ENCODE measurements at regions not wholly inside any gene's neighbourhood (a gene's known extent, or its start where the extent isn't known, plus 50 kb on each side); places are given as distances from the start of the nearest gene placed in this dataset.

- TF ChIP-seq EGR1 (IDR thresholded peaks at IDR 0.05) (no peak), MAX (IDR thresholded peaks at IDR 0.05) (no peak), TCF12 (IDR thresholded peaks at IDR 0.05; ENCODE audit: low read depth) (no peak), YY1 (IDR thresholded peaks at IDR 0.05; ENCODE audit: low read depth) (no peak), CREB1 (IDR thresholded peaks at IDR 0.05; ENCODE audit: low read depth) (no peak), CEBPB (IDR thresholded peaks at IDR 0.05) (no peak), FOXM1 (IDR thresholded peaks at IDR 0.05; ENCODE audit: borderline replicate concordance, low read depth) (no peak), EP300 (IDR thresholded peaks at IDR 0.05; ENCODE audit: borderline replicate concordance) (no peak), USF1 (IDR thresholded peaks at IDR 0.05) (no peak), NFIC (IDR thresholded peaks at IDR 0.05) (no peak), RAD21 (IDR thresholded peaks at IDR 0.05; ENCODE audit: low read depth) (no peak)
These were observed 137.3 kb upstream of the GOLIM4 start for GRCh38 chr3:168233001-168233400.
